ENCODE measurements at regions not wholly inside any gene's neighbourhood (a gene's known extent, or its start where the extent isn't known, plus 50 kb on each side); places are given as distances from the start of the nearest gene placed in this dataset.
A peak's percentile ranks its signal among the peaks of the same experiment; 100 is the strongest.

- ATAC-seq (no peak), DNase-seq (no peak)
- intact Hi-C loops (cut with DNase I), result no loop called here
- TF ChIP-seq POLR2A (IDR thresholded peaks at IDR 0.05), result no peak
- TF ChIP-seq, protein P1, sequence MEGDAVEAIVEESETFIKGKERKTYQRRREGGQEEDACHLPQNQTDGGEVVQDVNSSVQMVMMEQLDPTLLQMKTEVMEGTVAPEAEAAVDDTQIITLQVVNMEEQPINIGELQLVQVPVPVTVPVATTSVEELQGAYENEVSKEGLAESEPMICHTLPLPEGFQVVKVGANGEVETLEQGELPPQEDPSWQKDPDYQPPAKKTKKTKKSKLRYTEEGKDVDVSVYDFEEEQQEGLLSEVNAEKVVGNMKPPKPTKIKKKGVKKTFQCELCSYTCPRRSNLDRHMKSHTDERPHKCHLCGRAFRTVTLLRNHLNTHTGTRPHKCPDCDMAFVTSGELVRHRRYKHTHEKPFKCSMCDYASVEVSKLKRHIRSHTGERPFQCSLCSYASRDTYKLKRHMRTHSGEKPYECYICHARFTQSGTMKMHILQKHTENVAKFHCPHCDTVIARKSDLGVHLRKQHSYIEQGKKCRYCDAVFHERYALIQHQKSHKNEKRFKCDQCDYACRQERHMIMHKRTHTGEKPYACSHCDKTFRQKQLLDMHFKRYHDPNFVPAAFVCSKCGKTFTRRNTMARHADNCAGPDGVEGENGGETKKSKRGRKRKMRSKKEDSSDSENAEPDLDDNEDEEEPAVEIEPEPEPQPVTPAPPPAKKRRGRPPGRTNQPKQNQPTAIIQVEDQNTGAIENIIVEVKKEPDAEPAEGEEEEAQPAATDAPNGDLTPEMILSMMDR (IDR thresholded peaks at IDR 0.05), result no peak
- H3K36me3 ChIP-seq, result no peaks in the 10 kb centered on the region
- H3K27ac ChIP-seq, result no peak overlapping the region
- H3K27me3 ChIP-seq, result no peaks in the 10 kb centered on the region
- no peaks in the 10 kb centered on the region for H3K4me1 ChIP-seq
- H3K4me3 ChIP-seq, result no peak overlapping the region
- no peaks in the 10 kb centered on the region for H3K9me3 ChIP-seq
These were observed 61.7 kb downstream of the XCL2 start for GRCh38 chr1:168482106-168482505.

DNA sequence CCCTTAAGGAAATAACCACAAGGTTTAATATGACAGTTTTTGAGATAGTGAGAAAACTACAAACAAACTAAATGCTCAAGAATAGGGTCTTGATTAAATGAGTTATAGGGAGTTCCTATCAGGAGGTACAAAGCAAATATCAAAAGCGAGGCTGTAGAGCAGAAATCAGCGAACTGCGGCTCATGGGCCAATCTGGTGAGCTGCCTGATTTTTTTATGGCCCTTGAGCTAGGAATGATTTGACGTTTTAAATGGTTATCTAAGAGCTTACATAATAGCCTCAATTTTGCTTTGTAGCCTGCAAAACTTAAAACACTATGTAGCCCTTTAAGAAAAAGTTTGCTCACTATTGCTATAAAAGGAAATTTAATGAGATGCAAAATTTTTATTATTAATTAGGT, 62.2 kb downstream of the XCL2 start:
- Histone ChIP-seq H3K4me3 (no peak overlapping the region), H3K27ac (no peak overlapping the region), H3K27me3 (no peaks in the 10 kb centered on the region), H3K9me3 (no peaks in the 10 kb centered on the region), H3K36me3 (no peaks in the 10 kb centered on the region), H3K4me1 (no peaks in the 10 kb centered on the region)
- 81% methylated on average over 4 of the region's 4 CpGs for WGBS (ENCODE audit: insufficient coverage, low coverage, low lambda C conversion rate, missing lambda C conversion rate)
- no peak for DNase-seq
- ATAC-seq, result no peak
- TF ChIP-seq POLR2A (IDR thresholded peaks at IDR 0.05), result no peak
- intact Hi-C loops (cut with DNase I), result no loop called here

DNA sequence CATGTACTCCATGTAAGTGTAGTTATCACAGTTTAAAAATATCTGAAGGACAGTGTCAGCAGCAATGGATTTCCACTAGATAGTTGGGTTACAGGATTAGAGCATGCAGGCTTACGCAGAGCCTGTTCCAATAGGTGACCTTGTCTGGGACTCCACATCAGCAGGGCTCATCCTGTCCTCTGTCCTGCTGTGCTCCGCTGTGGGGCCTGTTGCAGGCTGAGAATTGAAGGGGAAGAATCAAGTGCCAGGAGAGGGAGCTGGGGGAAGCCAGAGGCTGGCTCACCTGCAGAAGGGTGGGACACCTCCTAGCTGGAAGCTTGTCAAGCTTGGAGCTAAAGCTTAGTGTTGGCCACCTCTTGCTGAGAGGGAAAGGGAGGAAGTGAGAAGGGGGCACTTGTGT, 62.8 kb downstream of the XCL2 start:
- H3K4me1 ChIP-seq, result no peaks in the 10 kb centered on the region
- no peak overlapping the region for H3K27ac ChIP-seq
- ATAC-seq (no peak), DNase-seq (no peak)
- H3K9me3 ChIP-seq, result no peaks in the 10 kb centered on the region
- no peaks in the 10 kb centered on the region for H3K27me3 ChIP-seq
- intact Hi-C loops (cut with DNase I), result no loop called here
- WGBS (ENCODE audit: insufficient coverage, low coverage, low lambda C conversion rate, missing lambda C conversion rate), result 100% methylated on average over 1 of the region's 2 CpGs
- H3K36me3 ChIP-seq, result no peaks in the 10 kb centered on the region
- TF ChIP-seq POLR2A (IDR thresholded peaks at IDR 0.05), result no peak
- TF ChIP-seq, protein P1 (IDR thresholded peaks at IDR 0.05), result no peak
- H3K4me3 ChIP-seq, result no peak overlapping the region

DNA sequence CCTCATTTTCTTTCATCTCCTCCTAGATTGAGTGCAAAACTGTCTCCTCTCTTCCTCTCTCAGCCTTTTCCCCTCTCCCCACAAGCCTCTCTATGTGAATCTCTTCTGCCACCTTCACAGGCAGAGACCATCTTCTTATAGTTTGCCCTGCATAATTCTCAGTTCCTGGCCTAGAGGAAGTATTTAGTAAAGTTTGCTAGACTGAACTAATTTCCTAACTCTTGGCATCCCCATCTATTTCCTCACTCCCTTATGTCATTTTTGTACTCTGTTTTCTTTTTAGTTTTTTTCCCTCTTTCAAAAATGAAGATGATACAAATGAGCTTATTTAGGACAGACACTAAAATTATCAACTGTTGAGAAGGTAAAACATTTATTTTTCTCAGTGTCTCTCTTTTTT, 66.0 kb downstream of the XCL2 start:
- Histone ChIP-seq H3K4me1 (no peaks in the 10 kb centered on the region), H3K4me3 (no peak overlapping the region), H3K27me3 (no peaks in the 10 kb centered on the region), H3K36me3 (no peaks in the 10 kb centered on the region), H3K27ac (no peak overlapping the region), H3K9me3 (no peaks in the 10 kb centered on the region)
- DNase-seq, result no peak
- no peak for TF ChIP-seq POLR2A (IDR thresholded peaks at IDR 0.05)
- TF ChIP-seq, protein P1 (IDR thresholded peaks at IDR 0.05), result no peak
- intact Hi-C loops (cut with DNase I), result no loop called here
- peak in 1 of 4 donors; percentile 33 for ATAC-seq

- H3K27me3 ChIP-seq, result no peaks in the 10 kb centered on the region
- WGBS (ENCODE audit: insufficient coverage, low coverage, low lambda C conversion rate, missing lambda C conversion rate), result 54% methylated on average over 6 of the region's 7 CpGs
- H3K36me3 ChIP-seq, result no peaks in the 10 kb centered on the region
- ATAC-seq, result peak; percentile 48 to 65 (median 58)
- H3K4me3 ChIP-seq, result no peak overlapping the region
- intact Hi-C loops (cut with DNase I), result no loop called here
- H3K27ac ChIP-seq, result no peak overlapping the region
- no peak for TF ChIP-seq POLR2A (IDR thresholded peaks at IDR 0.05)
- TF ChIP-seq, protein P1 (IDR thresholded peaks at IDR 0.05), result no peak
- H3K9me3 ChIP-seq, result no peaks in the 10 kb centered on the region
- no peaks in the 10 kb centered on the region for H3K4me1 ChIP-seq
- DNase-seq, result no peak
These were observed 67.0 kb downstream of the XCL2 start for GRCh38 chr1:168476588-168477385.

Measured in right lobe of liver (tissue), 6 donors.